Trophoblast cell (in vitro differentiated cells and primary cell): ENCODE measurements at regions not wholly inside any gene's neighbourhood (a gene's known extent, or its start where the extent isn't known, plus 50 kb on each side); places are given as distances from the start of the nearest gene placed in this dataset.
A peak's percentile ranks its signal among the peaks of the same experiment; 100 is the strongest.

ENCODE experiments used
- DNase-seq, 2 donors: peaks; one replicate each; pipeline ENCODE4 v3.0.0-alpha.2; 2016
- H2AFZ ChIP-seq: 2 replicates; pipeline ENCODE4 v1.6.1; 2013; ENCODE audit warnings: low read length, moderate library complexity, mild to moderate bottlenecking; ENCODE audit not compliant: insufficient read depth, poor library complexity
- H2AK5ac ChIP-seq: 2 replicates; pipeline ENCODE4 v1.6.1; 2013; ENCODE audit warnings: mild to moderate bottlenecking, low read length
- H2BK120ac ChIP-seq: 2 replicates; pipeline ENCODE4 v1.6.1; 2013; ENCODE audit warnings: low read length, mild to moderate bottlenecking, moderate library complexity; ENCODE audit not compliant: insufficient read depth, poor library complexity
- H2BK12ac ChIP-seq: 2 replicates; pipeline ENCODE4 v1.6.1; 2013; ENCODE audit warnings: mild to moderate bottlenecking, low read length, moderate library complexity
- H2BK5ac ChIP-seq: 2 replicates; pipeline ENCODE4 v1.6.1; 2013; ENCODE audit warnings: low read length, low read depth, moderate library complexity, mild to moderate bottlenecking; ENCODE audit not compliant: poor library complexity
- H3K14ac ChIP-seq: 2 replicates; pipeline ENCODE4 v1.6.1; 2013; ENCODE audit warnings: mild to moderate bottlenecking, low read length
- H3K18ac ChIP-seq: 2 replicates; pipeline ENCODE4 v1.6.1; 2013; ENCODE audit warnings: mild to moderate bottlenecking, low read length
- H3K23ac ChIP-seq: 2 replicates; pipeline ENCODE4 v1.6.1; 2013; ENCODE audit warnings: low read length
- H3K27ac ChIP-seq: 2 replicates; pipeline ENCODE4 v1.5.1; 2013; ENCODE audit warnings: low read depth, mild to moderate bottlenecking, inconsistent platforms, low read length, moderate library complexity
- H3K27me3 ChIP-seq: 2 replicates; pipeline ENCODE4 v1.6.1; 2013; ENCODE audit warnings: inconsistent platforms, mild to moderate bottlenecking, low read length, moderate library complexity; ENCODE audit not compliant: insufficient read depth
- H3K36me3 ChIP-seq, 2 experiments: 1 replicate in 1 of 2; 2 replicates in 1 of 2; pipeline ENCODE4 v1.6.1; 2013; ENCODE audit warnings: low read length in 2 of 2, mild to moderate bottlenecking in 2 of 2, moderate library complexity in 1 of 2; ENCODE audit not compliant: insufficient read depth in 2 of 2, control insufficient read depth in 1 of 2
- H3K4ac ChIP-seq: 2 replicates; pipeline ENCODE4 v1.6.1; 2013; ENCODE audit warnings: low read depth, mild to moderate bottlenecking, low read length, moderate library complexity
- H3K4me1 ChIP-seq, 2 experiments: 1 replicate in 1 of 2; 2 replicates in 1 of 2; pipeline ENCODE4 v1.6.1; 2013; ENCODE audit warnings: low read length in 2 of 2, mild to moderate bottlenecking in 2 of 2, moderate library complexity in 1 of 2; ENCODE audit not compliant: insufficient read depth in 2 of 2, control insufficient read depth in 1 of 2
- H3K4me2 ChIP-seq: 2 replicates; pipeline ENCODE4 v1.6.1; 2013; ENCODE audit warnings: inconsistent platforms, mild to moderate bottlenecking, low read length, moderate library complexity
- H3K4me3 ChIP-seq: 2 replicates; pipeline ENCODE4 v1.5.1; 2013; ENCODE audit warnings: mild to moderate bottlenecking, low read depth, low read length, inconsistent platforms
- H3K79me1 ChIP-seq: one replicate; pipeline ENCODE4 v1.6.1; 2013; ENCODE audit warnings: low read length
- H3K79me2 ChIP-seq: 2 replicates; pipeline ENCODE4 v1.6.1; 2013; ENCODE audit warnings: low read length, mild to moderate bottlenecking; ENCODE audit not compliant: control insufficient read depth, insufficient read depth, poor library complexity
- H3K9ac ChIP-seq: 2 replicates; pipeline ENCODE4 v1.6.1; 2013; ENCODE audit warnings: mild to moderate bottlenecking, low read length
- H3K9me3 ChIP-seq: 2 replicates; pipeline ENCODE4 v1.6.1; 2013; ENCODE audit warnings: low read depth, mild to moderate bottlenecking, control low read depth, inconsistent platforms, low read length; ENCODE audit not compliant: insufficient read depth
- H4K12ac ChIP-seq: 2 replicates; pipeline ENCODE4 v1.6.1; 2013; ENCODE audit warnings: low read depth, mild to moderate bottlenecking, low read length, moderate library complexity
- H4K8ac ChIP-seq: 2 replicates; pipeline ENCODE4 v1.6.1; 2013; ENCODE audit warnings: low read depth, mild to moderate bottlenecking, low read length, moderate library complexity
- H4K91ac ChIP-seq: one replicate; pipeline ENCODE4 v1.6.1; 2013; ENCODE audit warnings: low read depth, mild to moderate bottlenecking, low read length, moderate library complexity
- WGBS: extraction: QIAGEN DNeasy Blood & Tissue Kit; methylation state at CpG from one replicate; pipeline ENCODE4 v1.1.7; 2013; ENCODE audit warnings: missing lambda C conversion rate; ENCODE audit not compliant: insufficient read length, insufficient coverage; ENCODE audit errors: extremely low coverage; 5-methylcytosine and 5-hydroxymethylcytosine counted together

DNA sequence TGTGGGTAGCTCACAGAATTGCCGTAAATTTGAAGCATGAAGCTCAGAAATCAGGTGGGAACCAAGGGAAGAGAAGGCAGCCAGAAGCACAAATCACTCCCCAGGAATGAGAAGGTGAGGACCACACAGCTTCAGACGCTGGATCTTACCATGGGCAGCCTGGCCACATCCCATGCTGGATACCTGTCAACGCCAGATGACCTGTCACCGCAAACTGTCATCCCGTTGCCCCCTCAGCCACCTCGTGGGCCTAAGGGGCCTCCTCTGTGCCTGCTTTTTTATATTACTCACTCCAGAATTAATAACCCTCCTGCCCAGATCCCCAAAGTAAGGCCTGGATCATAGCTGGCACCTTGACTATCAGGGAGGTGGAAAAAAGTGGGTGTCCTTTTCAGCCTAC is 82.3 kb upstream of the KCNK12 start:
- Histone ChIP-seq H4K91ac (no peak overlapping the region), H3K4me1 (peaks cover 33 to 35% of the 10 kb centered on the region in 2 experiments), H2AK5ac (no peak overlapping the region), H3K9me3 (no peaks in the 10 kb centered on the region), H3K18ac (no peak overlapping the region), H3K79me2 (peaks cover 2% of the 10 kb centered on the region), H2BK120ac (no peak overlapping the region), H4K12ac (no peak overlapping the region), H3K4me3 (no peak overlapping the region), H3K27ac (no peak overlapping the region), H3K4me2 (no peak overlapping the region), H3K9ac (no peak overlapping the region), H3K79me1 (peaks cover 18% of the 10 kb centered on the region), H3K27me3 (no peaks in the 10 kb centered on the region), H3K4ac (no peak overlapping the region), H2BK12ac (peak overlapping the region; percentile 25), H3K14ac (no peak overlapping the region), H2AFZ (no peak overlapping the region), H4K8ac (no peak overlapping the region), H3K36me3 (no peaks in the 10 kb centered on the region), H3K23ac (no peak overlapping the region), H2BK5ac (no peak overlapping the region)
- WGBS: no CpG with 5 or more reads among the region's 6 CpGs
- DNase-seq: no peak

DNA sequence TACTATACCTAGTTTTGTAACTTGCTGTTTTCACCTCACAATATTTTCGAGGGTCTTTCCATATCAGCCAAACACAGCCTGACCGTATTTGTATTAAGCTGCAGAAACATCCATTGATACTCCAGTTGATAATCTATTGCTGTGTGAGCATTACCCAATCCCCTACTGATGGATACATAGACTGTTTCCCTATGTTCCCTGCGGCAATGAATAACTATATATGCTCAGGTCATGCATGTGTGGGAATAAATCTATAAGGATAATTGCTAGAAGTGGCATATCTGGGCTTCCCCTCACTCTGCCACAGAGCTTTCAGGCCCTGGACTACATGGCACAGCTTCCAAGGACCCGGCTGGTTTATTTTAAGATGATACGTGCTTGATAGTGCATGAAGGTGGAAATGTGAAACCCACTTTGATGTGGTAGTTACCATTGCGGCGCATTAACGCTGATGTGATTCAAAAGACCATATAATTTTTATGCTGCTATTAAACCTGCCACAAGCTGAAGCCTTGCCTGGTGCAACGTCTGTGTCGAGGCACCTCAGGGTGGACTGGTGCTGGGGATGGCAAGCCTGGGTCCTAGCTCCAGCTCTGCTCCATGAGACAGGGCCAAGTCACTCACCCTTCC is 81.4 kb upstream of the KCNK12 start:
- WGBS: no CpG with 5 or more reads among the region's 10 CpGs
- Histone ChIP-seq H3K27me3 (no peaks in the 10 kb centered on the region), H2BK5ac (no peak overlapping the region), H4K8ac (no peak overlapping the region), H3K79me1 (peaks cover 12% of the 10 kb centered on the region), H3K79me2 (peaks cover 2% of the 10 kb centered on the region), H3K4ac (no peak overlapping the region), H3K36me3 (no peaks in the 10 kb centered on the region), H3K4me1 (peaks cover 26 to 29% of the 10 kb centered on the region in 2 experiments), H3K23ac (no peak overlapping the region), H3K4me2 (no peak overlapping the region), H4K91ac (no peak overlapping the region), H2BK120ac (no peak overlapping the region), H3K27ac (no peak overlapping the region), H3K9ac (no peak overlapping the region), H2AFZ (no peak overlapping the region), H4K12ac (no peak overlapping the region), H3K14ac (no peak overlapping the region), H3K9me3 (no peaks in the 10 kb centered on the region), H2BK12ac (no peak overlapping the region), H2AK5ac (no peak overlapping the region), H3K4me3 (no peak overlapping the region), H3K18ac (no peak overlapping the region)
- no peak for DNase-seq

GRCh38 chr2:47651296-47651695 is 80.5 kb upstream of the KCNK12 start:
- H4K91ac ChIP-seq: no peak overlapping the region
- no peak overlapping the region for H3K9ac ChIP-seq
- H4K8ac ChIP-seq: no peak overlapping the region
- no peak overlapping the region for H3K18ac ChIP-seq
- H3K36me3 ChIP-seq: no peaks in the 10 kb centered on the region
- H3K23ac ChIP-seq: no peak overlapping the region
- H2BK12ac ChIP-seq: no peak overlapping the region
- no peak overlapping the region for H2AFZ ChIP-seq
- peaks cover 19 to 22% of the 10 kb centered on the region in 2 experiments for H3K4me1 ChIP-seq
- peaks cover 2% of the 10 kb centered on the region for H3K79me2 ChIP-seq
- H3K14ac ChIP-seq: no peak overlapping the region
- H3K27ac ChIP-seq: no peak overlapping the region
- no peak overlapping the region for H3K4me2 ChIP-seq
- no peak overlapping the region for H3K4ac ChIP-seq
- no peak overlapping the region for H3K4me3 ChIP-seq
- peaks cover 10% of the 10 kb centered on the region for H3K79me1 ChIP-seq
- no peak overlapping the region for H4K12ac ChIP-seq
- H3K9me3 ChIP-seq: no peaks in the 10 kb centered on the region
- H3K27me3 ChIP-seq: no peaks in the 10 kb centered on the region
- whole genome bisulfite sequencing: no CpG with 5 or more reads among the region's 5 CpGs
- H2AK5ac ChIP-seq: no peak overlapping the region
- H2BK5ac ChIP-seq: no peak overlapping the region
- H2BK120ac ChIP-seq: no peak overlapping the region
- no peak for DNase-seq

GRCh38 chr2:47650001-47650535 is 79.3 kb upstream of the KCNK12 start:
- Histone ChIP-seq H2BK120ac (no peak overlapping the region), H4K8ac (no peak overlapping the region), H3K4ac (no peak overlapping the region), H3K9ac (no peak overlapping the region), H3K18ac (no peak overlapping the region), H3K4me2 (no peak overlapping the region), H3K36me3 (no peaks in the 10 kb centered on the region), H2AFZ (no peak overlapping the region), H3K79me2 (no peaks in the 10 kb centered on the region), H4K12ac (no peak overlapping the region), H2BK12ac (no peak overlapping the region), H3K79me1 (peaks cover under 1% of the 10 kb centered on the region), H3K14ac (no peak overlapping the region), H2AK5ac (no peak overlapping the region), H3K4me3 (no peak overlapping the region), H3K27me3 (no peaks in the 10 kb centered on the region), H3K23ac (no peak overlapping the region), H4K91ac (no peak overlapping the region), H3K27ac (no peak overlapping the region), H3K4me1 (peaks cover 10 to 12% of the 10 kb centered on the region in 2 experiments), H3K9me3 (no peaks in the 10 kb centered on the region), H2BK5ac (no peak overlapping the region)
- peak; percentile 94 to 96 for DNase-seq
- no CpG with 5 or more reads among the region's 9 CpGs for WGBS
